HG03066 (cell line): ENCODE measurements at regions not wholly inside any gene's neighbourhood (a gene's known extent, or its start where the extent isn't known, plus 50 kb on each side); places are given as distances from the start of the nearest gene placed in this dataset.
"Not testable (repeated sequence)": the region's sequence is repeated elsewhere in the genome, so short reads cannot be mapped to it uniquely, and the experiment has no call there.

Source experiments
- ATAC-seq: cut with Tn5 transposase; IDR thresholded peaks from one replicate; pipeline ENCODE4 v1.9.1; 2021; ENCODE audit warnings: low read depth; ENCODE audit not compliant: unreplicated experiment

DNA sequence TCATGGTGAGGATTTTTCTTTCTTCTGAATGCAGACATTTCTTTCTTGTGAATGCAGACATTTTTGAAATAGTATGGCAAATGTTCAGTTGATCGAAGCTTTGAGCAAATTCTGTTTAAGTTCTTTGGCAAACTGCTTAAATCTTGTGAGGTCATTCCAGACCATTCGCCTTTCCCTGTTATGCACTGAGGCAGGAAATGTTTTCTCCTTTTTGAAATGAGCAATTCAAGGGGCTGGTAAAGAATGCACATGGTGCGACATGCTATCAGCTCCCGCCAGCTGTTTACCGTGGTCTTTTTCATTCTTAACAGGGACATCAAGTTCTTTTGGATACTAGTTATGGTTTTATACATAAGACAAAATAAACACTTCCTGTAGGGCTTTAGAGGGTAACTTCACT, 112.0 kb upstream of the CCN2 start:
- ATAC-seq: no peak

DNA sequence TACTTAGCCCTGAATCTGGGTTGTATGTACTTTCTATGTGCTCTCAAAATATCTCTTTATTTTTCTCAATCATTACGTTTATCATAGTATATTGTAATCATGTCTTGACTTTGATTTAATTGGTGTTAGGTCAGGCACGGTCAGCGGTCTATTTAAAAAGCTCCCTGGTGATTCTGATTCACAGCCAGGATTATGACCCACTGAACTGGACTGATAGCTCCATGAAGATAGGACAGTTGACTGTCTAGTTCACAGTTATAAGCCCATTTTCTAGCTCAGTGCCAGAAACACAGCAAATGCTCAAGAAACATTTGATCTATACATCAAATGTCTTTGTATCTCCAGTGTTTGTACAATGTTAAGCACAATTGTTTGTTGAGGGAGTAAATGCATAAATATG, 111.5 kb upstream of the CCN2 start:
- no peak for ATAC-seq

DNA sequence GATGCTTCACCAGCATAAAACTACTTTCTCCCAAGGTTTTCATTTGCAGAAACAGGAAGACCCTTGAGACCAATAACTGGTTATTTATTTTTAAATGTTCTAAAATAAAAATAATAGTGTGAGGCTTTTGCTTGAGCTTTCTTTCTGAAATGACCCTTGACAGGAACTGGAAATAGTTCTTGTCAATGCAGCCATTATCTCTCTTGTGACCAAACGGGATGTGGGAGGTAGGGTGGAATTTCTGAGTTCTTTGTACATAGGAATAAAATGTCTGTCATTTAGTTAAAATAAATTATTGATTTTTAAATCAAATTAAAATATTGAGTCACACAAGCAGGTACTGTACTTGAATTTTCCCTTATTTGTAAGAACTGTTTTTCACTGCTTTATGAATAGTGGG, 110.2 kb upstream of the CCN2 start:
- ATAC-seq: no peak

DNA sequence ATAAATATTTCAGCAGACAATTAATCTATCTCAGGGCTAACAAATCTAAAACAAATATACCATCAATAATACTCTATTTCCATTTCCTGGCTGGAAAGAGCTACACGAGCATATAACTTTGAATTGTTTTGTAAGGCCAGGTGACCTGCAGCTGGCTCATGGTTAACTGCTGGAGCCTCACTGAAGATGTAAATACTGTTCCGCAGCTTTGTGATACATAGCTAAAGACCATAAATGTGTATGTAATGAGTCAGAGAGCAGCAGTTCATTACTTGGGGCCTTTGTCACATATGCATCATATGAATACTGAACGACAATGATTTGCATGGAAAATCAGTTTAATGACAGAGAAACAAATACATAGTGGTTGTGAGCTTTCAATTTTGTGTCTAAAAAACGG, 109.4 kb upstream of the CCN2 start:
- no peak for ATAC-seq

DNA sequence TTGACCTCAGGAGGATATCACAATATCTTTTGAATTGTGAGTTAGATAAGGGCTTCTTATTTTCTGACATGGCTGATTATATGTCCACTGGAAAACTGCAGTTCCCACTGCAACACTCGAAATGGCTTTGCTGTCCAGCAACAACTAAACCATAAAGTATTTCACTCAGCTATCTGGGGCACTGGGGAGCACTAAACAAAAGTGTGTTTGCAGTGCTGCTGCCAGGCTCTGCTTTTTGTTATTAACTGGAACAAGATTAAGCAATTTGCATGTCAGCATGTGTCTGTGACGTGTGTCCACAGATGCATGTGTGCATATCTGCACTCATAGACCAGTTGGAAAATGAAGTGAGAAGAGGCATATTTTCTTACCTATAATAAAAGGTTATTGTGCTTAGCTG, 107.8 kb upstream of the CCN2 start:
- no peak for ATAC-seq

DNA sequence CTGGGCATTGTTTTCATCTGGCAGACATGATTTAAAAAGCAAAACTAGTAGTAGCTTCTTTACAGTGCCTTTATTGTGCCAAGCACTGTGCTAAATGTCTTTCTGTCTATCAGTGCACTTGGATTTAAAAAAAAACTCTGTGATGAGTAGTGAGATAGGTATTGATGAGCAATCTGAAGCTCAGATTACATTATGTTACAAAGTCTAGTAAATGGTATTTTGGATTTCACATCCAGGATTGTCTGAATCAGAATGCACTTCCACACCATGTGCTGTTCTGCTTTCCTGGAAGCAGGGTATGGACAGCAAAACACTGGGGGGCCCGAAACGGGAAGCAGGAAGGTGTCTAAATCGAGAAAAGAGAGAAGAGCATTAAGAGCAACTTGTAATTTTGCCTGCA, 103.4 kb upstream of the CCN2 start:
- ATAC-seq: no peak

DNA sequence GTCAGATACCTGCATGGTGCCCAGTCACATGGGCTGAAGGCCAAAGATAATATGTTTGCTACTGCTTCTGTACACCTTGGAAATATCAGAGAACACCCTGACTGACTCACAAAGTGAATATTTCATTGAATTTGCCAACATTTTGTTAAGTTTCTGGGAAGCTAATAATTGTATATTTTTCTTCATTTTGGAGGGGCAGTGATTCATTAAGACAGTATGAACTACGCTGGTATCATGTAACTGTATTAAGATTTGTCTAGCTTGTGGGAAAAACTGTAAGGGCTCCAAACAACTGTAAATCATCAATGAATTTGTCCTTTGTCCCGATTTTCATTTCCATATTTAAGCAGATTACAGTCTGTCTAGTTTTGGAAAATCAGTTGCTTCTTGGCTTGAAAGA, 102.3 kb upstream of the CCN2 start:
- no peak for ATAC-seq

DNA sequence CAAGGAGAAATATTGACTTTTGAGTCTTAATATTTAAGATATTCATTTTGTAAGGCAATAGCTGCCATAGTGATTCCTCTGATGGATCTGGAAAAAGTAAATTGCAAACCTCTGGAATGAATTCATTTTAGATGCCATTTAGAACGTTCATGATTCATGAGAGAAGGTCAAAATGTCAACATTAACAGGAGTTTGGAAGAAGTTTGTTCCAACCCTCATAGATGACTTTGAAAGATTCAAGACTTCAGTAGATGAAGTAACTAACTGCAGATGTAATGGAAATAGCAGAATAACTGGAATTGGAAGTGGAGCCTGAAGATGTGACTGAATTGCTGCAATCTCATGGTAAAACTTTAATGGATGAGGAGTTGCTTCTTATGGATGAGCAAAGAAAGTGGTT, 100.9 kb upstream of the CCN2 start:
- no peak for ATAC-seq

DNA sequence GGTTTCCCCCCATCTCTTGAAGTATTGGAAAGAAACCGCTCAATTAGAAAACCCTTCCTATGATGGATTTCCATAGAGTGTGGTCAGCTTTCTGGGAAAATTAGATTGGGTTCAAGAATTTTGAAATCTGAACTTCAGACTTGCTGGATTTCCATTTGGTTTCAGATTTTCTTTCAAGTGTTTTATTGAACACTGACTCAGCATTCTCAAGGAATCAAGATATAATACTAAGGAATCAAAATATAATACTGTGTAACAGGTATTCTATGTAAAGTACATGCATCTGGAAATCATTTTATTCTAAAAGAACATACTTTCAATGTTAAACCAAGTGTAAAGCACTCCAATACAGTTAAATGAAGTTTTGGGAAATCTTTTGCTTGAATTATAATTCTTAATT, 94.7 kb upstream of the CCN2 start:
- no peak for ATAC-seq

DNA sequence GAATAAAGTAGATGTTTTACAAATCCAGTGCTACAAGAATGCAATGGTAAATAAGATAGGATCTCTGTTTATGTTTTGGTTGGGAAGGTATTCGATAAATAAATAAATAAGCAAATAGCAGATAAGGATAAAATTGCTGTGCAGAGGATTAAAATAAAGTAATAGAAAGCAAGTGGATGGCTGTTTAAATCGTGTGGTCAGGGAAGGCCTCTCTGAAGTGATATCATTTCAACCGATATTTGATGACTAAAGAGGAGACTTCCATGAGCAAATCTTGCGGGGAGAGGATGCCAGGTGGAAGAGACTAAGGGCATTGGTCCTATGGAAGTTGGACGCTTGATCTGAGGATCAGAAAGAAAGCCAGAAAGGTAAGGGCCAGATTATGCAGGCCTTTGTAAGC, 92.0 kb upstream of the CCN2 start:
- no peak for ATAC-seq

DNA sequence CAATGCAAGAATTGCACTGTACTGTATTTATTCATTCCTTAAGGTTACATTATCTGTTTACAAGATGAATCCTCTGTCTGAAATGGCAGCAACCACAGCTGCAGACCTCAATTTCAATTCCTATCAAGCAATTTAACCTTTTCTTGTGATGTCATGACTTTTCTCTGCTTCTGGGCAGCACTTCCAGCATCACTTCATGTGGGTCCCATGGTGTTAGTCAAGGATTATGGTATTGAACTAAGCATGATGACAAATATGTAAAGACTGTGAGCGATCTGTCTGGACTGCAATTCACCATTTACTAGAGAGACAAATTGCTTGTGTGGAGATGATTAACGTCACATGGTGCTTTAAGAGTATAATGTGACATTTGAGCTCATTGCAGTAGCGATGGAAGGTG, 90.5 kb upstream of the CCN2 start:
- no peak for ATAC-seq

DNA sequence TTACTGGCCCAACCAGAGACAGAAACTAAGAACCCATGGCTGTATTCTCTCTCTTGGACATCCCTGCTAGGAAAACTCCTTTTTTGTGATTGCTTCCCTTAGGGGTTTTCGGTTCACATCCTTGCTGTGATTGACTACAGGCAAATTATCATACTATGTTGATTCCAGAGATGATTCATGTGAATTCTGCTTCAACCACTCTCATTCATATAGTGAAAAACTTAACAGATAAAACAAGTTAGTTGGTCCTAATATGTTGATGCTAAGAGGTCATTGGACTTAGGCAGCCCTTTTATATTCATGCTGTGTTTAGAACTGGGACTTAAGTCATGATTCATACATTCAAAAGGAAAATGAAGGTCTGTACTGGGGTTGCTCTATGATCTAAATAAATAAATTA, 76.9 kb upstream of the CCN2 start:
- ATAC-seq: no peak

DNA sequence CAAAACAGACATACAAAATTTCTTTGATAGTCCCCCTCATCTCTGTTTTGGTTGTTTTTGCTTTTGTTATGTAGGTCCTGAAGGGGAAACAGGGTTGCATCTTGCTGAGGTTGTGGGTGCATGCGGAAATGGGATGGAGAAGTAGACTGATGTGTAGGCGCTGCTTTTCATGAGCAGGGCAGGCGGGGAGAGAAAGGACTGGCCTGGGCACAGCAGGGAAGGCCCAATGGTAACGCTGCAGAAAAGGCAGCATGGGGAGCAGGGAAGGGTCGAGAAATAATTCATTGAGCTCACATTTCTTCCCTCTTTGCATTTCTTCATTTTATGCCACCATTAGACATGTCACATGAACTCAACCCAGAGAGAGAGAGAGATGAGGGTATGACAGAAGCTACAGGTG, 74.3 kb upstream of the CCN2 start:
- no peak for ATAC-seq

DNA sequence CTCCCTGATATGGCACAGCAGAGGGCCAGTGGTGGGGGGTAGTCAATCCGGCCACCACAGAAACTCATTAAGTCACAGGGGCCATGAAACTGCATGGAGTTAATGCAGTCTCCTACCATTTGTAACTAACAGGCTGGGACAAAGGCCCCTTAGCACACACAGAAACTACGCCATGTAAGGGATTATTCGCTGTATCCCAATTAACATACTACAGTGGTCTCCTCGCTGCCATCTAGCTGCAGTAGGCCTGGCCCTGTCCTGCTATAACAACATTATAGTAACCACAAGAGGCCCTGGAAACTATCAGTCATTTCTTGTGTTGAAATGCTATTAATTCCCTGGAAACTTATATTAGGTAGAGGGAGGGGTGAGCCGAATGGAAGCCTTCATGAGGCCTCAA, 72.3 kb upstream of the CCN2 start:
- ATAC-seq: no peak

DNA sequence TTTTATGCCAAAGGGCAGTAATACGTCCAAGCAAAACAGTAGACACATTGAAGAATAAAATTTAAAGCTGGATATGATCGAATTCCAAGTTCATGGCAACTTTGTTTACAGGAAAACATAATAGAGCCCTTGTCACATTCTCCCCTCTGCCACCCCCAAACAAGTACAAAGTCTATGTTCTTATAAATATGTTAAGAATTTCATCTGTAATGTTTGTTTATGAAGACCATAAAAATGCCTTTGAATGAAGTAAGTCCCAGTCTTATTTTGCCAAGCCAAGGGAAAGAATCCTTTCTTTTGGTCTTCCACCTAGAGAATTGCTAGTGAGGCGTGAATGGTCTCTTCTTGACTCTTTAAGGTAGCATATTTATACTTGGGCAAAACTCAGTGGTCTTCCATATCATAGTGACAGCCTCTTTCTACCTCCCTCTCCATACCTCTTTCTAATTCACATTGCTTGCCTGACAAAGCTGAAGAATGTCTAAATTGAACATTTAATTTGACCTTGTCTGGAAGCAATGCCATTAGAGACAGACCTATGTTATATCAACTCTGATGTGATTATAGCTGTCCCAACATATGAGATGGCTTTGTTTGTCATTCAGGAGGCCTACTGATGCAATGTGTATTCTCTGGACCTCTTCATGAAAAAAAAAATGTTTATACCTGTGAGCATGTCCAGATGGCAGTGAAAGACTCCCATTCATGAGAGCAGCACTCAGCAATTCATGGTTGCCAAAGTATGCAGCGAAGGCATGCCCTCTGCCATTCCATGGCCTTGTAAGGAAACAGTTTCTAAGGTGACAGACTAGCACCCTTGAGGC, 70.6 kb upstream of the CCN2 start:
- no peak for ATAC-seq

DNA sequence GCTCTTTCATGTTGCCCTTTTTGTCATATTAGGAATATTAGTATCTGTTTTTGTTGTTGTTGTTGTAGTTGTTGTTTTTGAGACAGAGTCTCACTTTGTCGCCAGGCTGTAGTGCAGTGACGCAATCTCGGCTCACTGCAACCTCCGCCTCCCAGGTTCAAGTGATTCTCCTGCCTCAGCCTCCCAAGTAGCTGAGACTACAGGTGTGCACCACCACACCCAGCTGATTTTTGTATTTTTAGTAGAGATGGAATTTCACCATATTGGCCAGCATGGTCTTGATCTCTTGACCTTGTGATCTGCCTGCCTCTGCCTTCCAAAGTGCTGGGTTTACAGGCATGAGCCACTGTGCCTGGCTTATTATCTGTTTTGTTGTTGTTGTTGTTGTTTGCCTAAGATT, 69.7 kb upstream of the CCN2 start:
- not testable (repeated sequence) for ATAC-seq

DNA sequence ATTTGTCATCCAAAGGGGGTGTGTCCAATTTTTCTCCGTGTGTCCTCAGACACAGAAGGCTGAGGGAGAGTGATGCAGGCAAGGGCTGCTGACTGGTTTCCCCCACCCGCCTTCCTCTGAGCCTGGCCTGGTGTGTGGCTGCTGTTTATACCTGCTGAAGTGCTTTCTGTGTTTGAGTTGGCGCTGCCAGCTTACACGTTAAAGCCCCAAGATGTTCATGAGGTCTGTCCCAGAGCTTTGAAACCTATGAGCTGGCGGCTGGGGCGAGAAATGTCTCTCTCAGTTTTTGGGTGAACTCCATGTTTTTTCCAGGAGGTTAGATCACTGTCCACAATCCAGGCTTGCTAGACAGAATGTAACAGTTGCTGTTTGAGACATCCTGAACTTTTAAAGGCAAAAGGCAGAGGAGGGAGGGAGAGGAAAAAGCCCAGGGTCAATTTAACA, 69.0 kb upstream of the CCN2 start:
- no peak for ATAC-seq

DNA sequence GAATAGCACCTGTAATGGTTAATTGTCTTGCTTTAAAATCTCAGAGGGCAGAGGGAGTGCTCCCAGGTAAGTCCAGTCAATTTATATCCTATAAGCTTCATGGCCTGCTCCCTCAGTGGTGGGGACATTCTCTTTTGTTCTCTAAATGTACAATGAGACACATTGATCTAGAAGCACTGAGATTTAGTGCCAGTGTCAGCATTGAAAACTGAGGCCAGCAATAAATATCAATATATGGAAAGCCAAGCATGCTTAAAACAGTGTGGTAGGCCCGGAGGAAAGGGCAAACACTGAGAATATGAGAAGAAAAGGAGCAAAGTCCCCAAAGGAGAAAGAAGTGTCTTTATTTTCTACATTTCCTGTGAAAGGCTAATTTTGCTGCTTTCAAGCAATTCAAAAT, 68.4 kb upstream of the CCN2 start:
- no peak for ATAC-seq

DNA sequence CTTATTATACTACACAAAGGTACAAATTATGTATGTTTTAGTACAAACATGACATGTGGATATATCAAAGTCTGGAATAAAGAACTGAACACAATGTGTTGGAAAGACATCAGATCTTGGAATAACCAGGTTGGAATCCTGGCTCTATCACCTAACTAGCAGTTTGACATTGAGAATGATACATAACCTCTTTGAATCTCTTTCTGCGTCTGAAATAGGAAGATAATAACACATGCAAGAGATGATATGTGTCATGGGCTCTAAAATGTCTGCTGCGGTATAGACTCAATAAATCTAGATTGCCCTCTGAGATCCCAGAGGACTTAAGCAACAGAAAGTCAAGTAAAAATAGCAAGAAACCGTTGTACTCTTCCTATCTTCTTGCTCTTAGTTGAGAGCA, 66.8 kb upstream of the CCN2 start:
- no peak for ATAC-seq

DNA sequence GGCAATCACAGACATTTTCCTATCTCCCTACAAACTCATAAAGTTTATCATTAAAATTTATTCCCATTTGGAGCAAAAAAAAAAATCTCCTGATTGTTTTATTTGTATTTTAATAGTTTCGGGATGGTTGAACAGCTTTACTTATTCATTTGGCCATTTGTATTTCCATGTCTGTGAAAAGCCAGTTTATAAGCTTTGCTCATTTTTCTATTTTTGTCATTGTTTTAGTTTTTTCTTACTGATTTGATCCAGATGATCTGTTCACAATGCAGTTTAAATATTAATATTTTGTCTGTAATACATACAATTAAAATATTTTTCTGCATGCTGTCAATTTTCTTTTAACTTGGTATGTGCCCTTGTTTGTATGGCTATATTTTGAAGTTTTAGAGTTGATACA, 65.2 kb upstream of the CCN2 start:
- no peak for ATAC-seq

DNA sequence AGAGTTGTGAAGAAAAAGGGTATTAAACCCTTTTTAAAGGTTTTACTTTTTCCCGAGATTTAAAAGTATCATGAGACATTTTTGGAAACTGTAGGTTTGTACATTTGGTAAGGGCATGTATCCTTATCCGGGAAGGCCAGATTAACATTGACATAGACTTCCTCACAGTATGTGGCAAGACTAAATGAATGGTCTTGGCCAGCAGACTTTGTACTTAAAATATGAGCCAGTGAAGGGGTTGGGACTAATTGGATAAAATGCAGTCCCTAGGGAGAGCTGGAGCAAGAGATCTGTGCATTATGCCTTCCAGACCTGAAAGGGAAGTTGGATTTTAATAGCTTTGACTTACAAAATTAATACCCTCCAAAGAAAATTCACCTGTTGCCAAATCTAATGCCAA, 60.4 kb upstream of the CCN2 start:
- no peak for ATAC-seq

DNA sequence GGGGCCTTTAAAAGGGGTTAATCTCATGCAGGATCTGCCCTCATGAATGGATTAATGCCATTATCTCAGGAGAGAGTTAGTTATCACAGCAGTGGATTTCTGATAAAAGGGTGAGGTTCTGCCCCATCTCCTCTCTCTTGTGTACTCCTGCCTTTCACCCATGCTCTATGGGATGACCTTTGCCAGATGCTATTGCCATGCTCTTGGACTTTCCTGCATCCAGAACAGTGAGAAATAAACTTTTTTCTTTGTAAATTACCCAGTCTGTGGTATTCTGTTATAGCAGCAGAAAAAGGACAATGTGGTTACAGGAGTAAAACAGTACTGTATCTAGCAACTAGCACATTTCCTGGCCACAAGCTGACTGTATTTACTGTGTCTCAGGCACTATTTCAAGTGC, 58.0 kb upstream of the CCN2 start:
- ATAC-seq: no peak
